Liver (tissue), 3 donors: ENCODE measurements at regions not wholly inside any gene's neighbourhood (a gene's known extent, or its start where the extent isn't known, plus 50 kb on each side); places are given as distances from the start of the nearest gene placed in this dataset.

ENCODE experiments used
- CTCF ChIP-seq: fragments of 150-350 bp; IDR thresholded peaks from 2 replicates; pipeline ENCODE4 v1.5.1; 2017; ENCODE audit warnings: improper control_type of control experiment, low read depth, low read length; ENCODE audit not compliant: missing input control
- FOXA1 ChIP-seq: IDR thresholded peaks from 2 replicates; pipeline ENCODE4 v1.6.1; 2016; ENCODE audit warnings: antibody characterized with exemption
- GABPA ChIP-seq, 2 donors: IDR thresholded peaks in 1 of 2; conservative IDR thresholded peaks in 1 of 2; 2 replicates each; pipeline ENCODE4 v1.6.1; 2016; ENCODE audit warnings: antibody characterized with exemption in 2 of 2, mild to moderate bottlenecking in 1 of 2, moderate library complexity in 1 of 2
- JUND ChIP-seq, 2 donors: IDR thresholded peaks; 2 replicates each; pipeline ENCODE4 v1.6.1; 2016; ENCODE audit warnings: antibody characterized with exemption in 2 of 2
- REST ChIP-seq: IDR thresholded peaks from 2 replicates; pipeline ENCODE4 v1.6.1; 2016; ENCODE audit warnings: antibody characterized with exemption, mild to moderate bottlenecking
- SP1 ChIP-seq: IDR thresholded peaks from 2 replicates; pipeline ENCODE4 v1.6.1; 2018; ENCODE audit warnings: antibody characterized with exemption, mild to moderate bottlenecking
- ZBTB33 ChIP-seq: IDR thresholded peaks from 2 replicates; pipeline ENCODE4 v1.6.1; 2016; ENCODE audit warnings: antibody characterized with exemption
- TF ChIP-seq, protein P1 (sequence below): IDR thresholded peaks from 2 replicates; pipeline ENCODE4 v1.6.1; 2016; ENCODE audit warnings: antibody characterized with exemption
- TF ChIP-seq, protein P2 (sequence below): IDR thresholded peaks from 2 replicates; pipeline ENCODE4 v1.6.1; 2016; ENCODE audit warnings: antibody characterized with exemption
- donor health status: healthy.
- donor health status: healthy.

- TF ChIP-seq FOXA1 (no peak), REST (no peak), CTCF (no peak), JUND (IDR thresholded peaks at IDR 0.05) (no peak), SP1 (no peak), ZBTB33 (no peak), GABPA (IDR thresholded peaks at IDR 0.05 in 1 of 2, conservative IDR thresholded peaks at IDR 0.05 in 1 of 2) (no peak)
- TF ChIP-seq, protein P1, sequence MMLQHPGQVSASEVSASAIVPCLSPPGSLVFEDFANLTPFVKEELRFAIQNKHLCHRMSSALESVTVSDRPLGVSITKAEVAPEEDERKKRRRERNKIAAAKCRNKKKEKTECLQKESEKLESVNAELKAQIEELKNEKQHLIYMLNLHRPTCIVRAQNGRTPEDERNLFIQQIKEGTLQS = no peak
- TF ChIP-seq, protein P2, sequence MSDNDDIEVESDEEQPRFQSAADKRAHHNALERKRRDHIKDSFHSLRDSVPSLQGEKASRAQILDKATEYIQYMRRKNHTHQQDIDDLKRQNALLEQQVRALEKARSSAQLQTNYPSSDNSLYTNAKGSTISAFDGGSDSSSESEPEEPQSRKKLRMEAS = no peak
Observed at GRCh38 chr20:39669659-39670058, 707.5 kb downstream of the DHX35 start.
